Neutrophil (primary cell): ENCODE measurements at regions not wholly inside any gene's neighbourhood (a gene's known extent, or its start where the extent isn't known, plus 50 kb on each side); places are given as distances from the start of the nearest gene placed in this dataset.

Experiments used
- H3K27ac ChIP-seq: fragments of 200-600 bp; sonication (generic); 2 replicates; pipeline ENCODE4 v1.5.1; 2016; ENCODE audit warnings: mild to moderate bottlenecking, moderate library complexity
- H3K27me3 ChIP-seq: fragments of 200-600 bp; sonication (generic); 2 replicates; pipeline ENCODE4 v1.6.0; 2016; ENCODE audit warnings: mild to moderate bottlenecking
- H3K36me3 ChIP-seq: fragments of 200-600 bp; sonication (generic); 2 replicates; pipeline ENCODE4 v1.5.1; 2017
- H3K4me1 ChIP-seq, 2 experiments: fragments of 200-600 bp in 1 of 2; sonication (generic) in 1 of 2; 1 replicate in 1 of 2; 2 replicates in 1 of 2; pipeline versions ENCODE4 v1.5.1 to v1.6.1; 2013 to 2016; ENCODE audit warnings: low read depth in 1 of 2, low read length in 1 of 2, mild to moderate bottlenecking in 1 of 2, moderate library complexity in 1 of 2; ENCODE audit not compliant: control insufficient read depth in 1 of 2, insufficient read depth in 1 of 2
- H3K4me3 ChIP-seq, 2 experiments: fragments of 200-600 bp in 1 of 2; sonication (generic) in 1 of 2; 1 replicate in 1 of 2; 2 replicates in 1 of 2; pipeline ENCODE4 v1.5.1; 2013 to 2016; ENCODE audit warnings: low read depth in 1 of 2, low read length in 1 of 2, mild to moderate bottlenecking in 1 of 2, moderate library complexity in 1 of 2
- H3K9me3 ChIP-seq: fragments of 200-600 bp; sonication (generic); 2 replicates; pipeline ENCODE4 v1.5.1; 2016
- CTCF ChIP-seq: fragments of 200-600 bp; sonication (generic); IDR thresholded peaks from 2 replicates; pipeline ENCODE4 v1.5.1; 2016; ENCODE audit warnings: antibody characterized with exemption

- Histone ChIP-seq H3K27me3 (peaks cover 7% of the 10 kb centered on the region), H3K27ac (no peak overlapping the region), H3K4me3 (no peak overlapping the region), H3K4me1 (peaks cover 28 to 34% of the 10 kb centered on the region in 2 experiments), H3K9me3 (no peaks in the 10 kb centered on the region), H3K36me3 (no peaks in the 10 kb centered on the region)
- no peak for TF ChIP-seq CTCF
These were observed 83.0 kb downstream of the CMPK2 start for GRCh38 chr2:6782517-6783237.

- H3K36me3 ChIP-seq: no peaks in the 10 kb centered on the region
- TF ChIP-seq CTCF: no peak
- H3K27me3 ChIP-seq: peaks cover 2% of the 10 kb centered on the region
- H3K9me3 ChIP-seq: no peaks in the 10 kb centered on the region
- no peak overlapping the region for H3K27ac ChIP-seq
- peaks cover 28 to 34% of the 10 kb centered on the region in 2 experiments for H3K4me1 ChIP-seq
- no peak overlapping the region for H3K4me3 ChIP-seq
These were observed 82.5 kb downstream of the CMPK2 start for GRCh38 chr2:6783238-6783614.

GRCh38 chr2:6784291-6784690 is 81.4 kb downstream of the CMPK2 start:
- no peaks in the 10 kb centered on the region for H3K36me3 ChIP-seq
- no peak for TF ChIP-seq CTCF
- H3K9me3 ChIP-seq: no peaks in the 10 kb centered on the region
- H3K27me3 ChIP-seq: no peaks in the 10 kb centered on the region
- no peak overlapping the region for H3K4me3 ChIP-seq
- H3K4me1 ChIP-seq: peaks cover 28 to 34% of the 10 kb centered on the region in 2 experiments
- no peak overlapping the region for H3K27ac ChIP-seq

- Histone ChIP-seq H3K36me3 (no peaks in the 10 kb centered on the region), H3K27ac (no peak overlapping the region), H3K4me3 (no peak overlapping the region), H3K4me1 (peaks cover 28 to 31% of the 10 kb centered on the region in 2 experiments), H3K9me3 (no peaks in the 10 kb centered on the region), H3K27me3 (no peaks in the 10 kb centered on the region)
- no peak for TF ChIP-seq CTCF
These were observed 80.2 kb downstream of the CMPK2 start for GRCh38 chr2:6785493-6785892.

- no peak for TF ChIP-seq CTCF
- Histone ChIP-seq H3K4me1 (peaks cover 16 to 18% of the 10 kb centered on the region in 2 experiments), H3K27ac (no peak overlapping the region), H3K4me3 (no peak overlapping the region), H3K27me3 (no peaks in the 10 kb centered on the region), H3K36me3 (no peaks in the 10 kb centered on the region), H3K9me3 (no peaks in the 10 kb centered on the region)
These were observed 78.3 kb downstream of the CMPK2 start for GRCh38 chr2:6787376-6787775.
